Skin epidermis (tissue), 12 donors: ENCODE measurements at regions not wholly inside any gene's neighbourhood (a gene's known extent, or its start where the extent isn't known, plus 50 kb on each side); places are given as distances from the start of the nearest gene placed in this dataset.
"Not testable (repeated sequence)": the region's sequence is repeated elsewhere in the genome, so short reads cannot be mapped to it uniquely, and the experiment has no call there.

Source experiments
- H3K27ac ChIP-seq, 21 experiments: fragments of 200-600 bp; sonication (generic) in 11 of 21; one replicate each; pipeline ENCODE4 v1.5.0; 2020; ENCODE audit warnings: mild to moderate bottlenecking in 3 of 21, inconsistent platforms in 2 of 21, moderate library complexity in 2 of 21
- H3K4me3 ChIP-seq, 7 experiments: fragments of 200-600 bp; sonication (generic) in 2 of 7; one replicate each; pipeline ENCODE4 v1.5.0; 2020; ENCODE audit warnings: inconsistent platforms in 2 of 7, mild to moderate bottlenecking in 2 of 7, moderate library complexity in 1 of 7

DNA sequence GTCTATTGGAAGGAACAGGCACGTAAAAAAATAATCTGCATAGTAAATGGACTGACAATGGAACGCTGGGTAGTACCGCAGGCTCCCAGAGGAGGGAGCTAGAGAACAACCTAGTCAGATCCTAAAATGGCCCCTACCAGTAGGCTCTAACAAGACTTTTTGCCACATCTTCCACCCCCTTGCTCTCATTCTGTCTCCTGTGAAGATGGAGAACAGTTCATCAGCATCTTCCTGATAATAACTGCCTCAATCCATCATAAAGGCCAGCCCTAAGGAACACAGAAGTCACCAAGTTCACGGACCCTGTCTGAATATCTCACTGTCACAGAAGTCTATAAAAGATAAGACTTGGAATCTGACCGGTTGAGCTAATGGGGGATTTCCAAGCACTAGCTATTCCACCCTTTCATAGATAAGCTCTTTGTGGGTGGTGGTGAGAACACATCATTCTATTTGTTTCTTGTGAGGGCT, 133.4 kb downstream of the SLC1A3 start:
- H3K27ac ChIP-seq = no peak overlapping the region
- H3K4me3 ChIP-seq = no peak overlapping the region

DNA sequence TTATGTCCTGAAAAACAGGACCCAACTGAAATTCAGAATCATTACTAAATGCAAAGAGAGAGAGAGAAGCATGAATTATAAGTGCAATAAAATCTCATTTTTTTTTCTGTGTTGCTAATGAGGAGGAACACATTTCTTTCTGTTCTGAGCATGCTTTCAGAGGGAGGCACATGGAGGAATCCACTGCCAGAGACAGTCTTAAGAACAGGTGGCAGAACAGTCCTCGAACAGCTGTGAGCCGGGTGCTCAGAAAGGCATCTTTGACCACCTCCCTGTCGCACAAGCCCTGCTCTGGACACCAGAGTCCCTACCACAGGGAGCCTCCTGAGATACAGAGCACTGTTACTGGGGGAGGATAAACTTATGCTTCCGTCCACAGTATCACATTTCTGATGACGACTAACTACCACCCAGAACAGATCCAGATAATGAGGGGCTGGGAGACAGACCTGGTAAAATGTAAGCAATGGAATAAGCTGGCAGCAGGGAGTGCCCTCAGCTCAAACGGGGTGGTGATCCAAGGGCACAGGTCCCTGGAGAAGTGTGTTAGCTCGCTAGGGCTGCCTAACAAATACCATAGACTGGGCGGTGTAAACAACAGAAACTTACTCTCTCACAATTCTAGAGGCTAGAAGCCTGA, 134.0 kb downstream of the SLC1A3 start:
- Histone ChIP-seq H3K27ac (no peak overlapping the region), H3K4me3 (no peak overlapping the region)

DNA sequence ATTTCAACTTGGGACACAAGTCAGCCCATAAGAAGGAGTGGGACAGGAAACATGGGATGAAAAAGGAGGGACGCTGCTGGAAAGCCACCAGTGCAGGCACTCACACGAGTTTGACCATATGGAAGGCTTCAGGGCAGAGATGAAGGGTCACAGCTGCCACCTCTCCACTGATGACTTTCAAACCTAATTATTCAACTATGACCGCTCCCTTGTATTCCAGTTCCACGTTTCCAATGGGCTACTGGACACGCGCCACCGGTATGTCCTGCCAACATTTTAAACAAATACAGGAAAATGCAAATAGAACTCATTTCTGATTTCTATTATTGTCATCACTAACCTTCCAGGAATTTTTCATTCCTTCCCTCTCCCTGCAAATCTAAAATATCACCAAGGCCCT, 134.7 kb downstream of the SLC1A3 start:
- Histone ChIP-seq H3K27ac (no peak overlapping the region), H3K4me3 (no peak overlapping the region)

DNA sequence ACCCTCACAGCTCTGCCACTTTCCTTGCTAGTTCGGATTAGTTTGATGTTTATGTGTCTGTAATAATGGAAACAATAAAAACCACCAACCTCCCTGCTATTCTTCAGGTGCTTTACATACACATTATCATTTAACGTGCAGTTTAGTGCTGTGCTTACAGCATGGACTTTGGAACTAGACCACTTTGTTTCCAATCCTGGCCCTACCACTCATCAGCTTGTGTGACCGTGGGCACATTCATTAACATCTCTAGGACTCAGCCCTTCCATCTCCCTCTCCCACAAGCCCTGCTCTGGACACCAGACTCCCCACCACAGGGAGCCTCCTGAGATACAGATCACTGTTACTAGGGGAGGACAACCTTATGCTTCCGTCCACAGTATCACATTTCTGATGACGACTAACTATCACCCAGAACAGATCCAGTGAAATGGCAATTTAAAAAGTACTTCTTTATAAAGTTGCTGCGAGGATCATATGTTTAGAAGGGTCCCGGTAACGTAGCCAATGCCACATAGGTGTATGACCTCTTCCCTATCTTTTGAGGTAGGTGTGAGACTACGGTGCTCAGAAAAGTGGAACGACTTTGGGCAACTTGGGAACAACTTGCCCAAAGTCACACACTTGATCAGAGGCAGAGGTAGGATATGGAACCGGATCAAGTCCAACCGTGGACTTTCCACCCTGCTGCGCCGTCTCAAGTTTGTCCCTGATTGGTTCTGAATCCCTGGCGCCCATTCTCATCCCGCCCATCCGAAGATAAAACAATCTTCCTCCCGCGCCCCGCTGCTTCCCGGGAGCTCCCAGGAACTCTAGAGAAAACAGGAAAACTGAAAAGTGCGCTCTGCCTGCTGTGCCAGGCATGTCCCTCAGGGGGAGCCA, 132.4 kb upstream of the NIPBL start:
- peak overlapping the region; percentile 36 to 65 (median 51) for H3K4me3 ChIP-seq
- peak overlapping the region in 20 of 21 experiments; percentile 24 to 91 (median 79) for H3K27ac ChIP-seq

DNA sequence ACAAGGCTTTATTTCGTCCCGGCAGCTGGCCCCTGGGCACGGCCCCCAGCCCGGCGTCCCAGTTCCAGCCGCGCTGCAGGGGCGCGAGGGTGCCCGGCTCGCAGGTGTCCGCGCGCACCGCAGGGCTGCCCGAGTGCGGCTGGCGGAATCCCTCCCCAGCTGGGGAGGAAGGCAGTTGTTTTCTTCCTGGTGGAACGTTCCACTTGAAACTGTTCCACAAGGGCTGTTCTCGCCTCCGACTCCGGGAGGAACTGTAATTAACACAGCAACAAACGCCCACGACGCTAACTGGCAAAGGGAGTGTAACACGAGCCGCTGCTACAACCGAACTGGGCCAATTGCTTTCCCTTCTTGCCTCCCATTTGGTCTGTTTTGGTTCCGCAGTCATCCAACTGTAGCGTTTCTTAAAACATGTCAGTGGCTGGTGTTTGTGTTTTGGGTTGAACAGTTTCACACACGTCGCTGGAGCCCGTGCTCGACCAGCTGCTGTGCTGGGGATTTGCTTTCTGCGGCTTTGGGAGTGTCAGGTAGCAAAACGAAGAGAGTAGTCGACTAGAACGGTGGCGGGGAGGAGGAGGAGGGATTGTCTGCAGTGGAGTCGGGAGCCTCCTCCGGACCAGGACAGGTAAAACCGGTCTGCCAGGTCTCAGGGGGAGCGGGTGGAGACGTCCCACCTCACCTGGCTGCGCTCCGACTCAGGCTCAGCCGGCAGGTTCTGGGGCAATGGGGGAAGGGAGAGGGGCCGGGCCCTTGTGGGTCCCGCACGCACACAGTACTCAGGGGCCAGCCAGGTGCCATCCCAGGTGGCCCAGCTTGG, 131.6 kb upstream of the NIPBL start:
- H3K4me3 ChIP-seq = peak overlapping the region; percentile 36 to 65 (median 51)
- peak overlapping the region in 20 of 21 experiments; percentile 24 to 91 (median 79) for H3K27ac ChIP-seq

DNA sequence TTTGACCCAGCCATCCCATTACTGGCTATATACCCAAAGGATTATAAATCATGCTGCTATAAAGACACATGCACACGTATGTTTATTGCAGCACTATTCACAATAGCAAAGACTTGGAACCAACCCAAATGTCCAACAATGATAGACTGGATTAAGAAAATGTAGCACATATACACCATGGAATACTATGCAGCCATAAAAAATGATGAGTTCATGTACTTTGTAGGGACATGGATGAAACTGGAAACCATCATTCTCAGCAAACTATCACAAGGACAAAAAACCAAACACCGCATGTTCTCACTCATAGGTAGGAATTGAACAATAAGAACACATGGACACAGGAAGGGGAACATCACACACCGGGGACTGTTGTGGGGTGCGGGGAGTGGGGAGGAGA, 128.8 kb upstream of the NIPBL start:
- not testable (repeated sequence) for H3K4me3 ChIP-seq, H3K27ac ChIP-seq

DNA sequence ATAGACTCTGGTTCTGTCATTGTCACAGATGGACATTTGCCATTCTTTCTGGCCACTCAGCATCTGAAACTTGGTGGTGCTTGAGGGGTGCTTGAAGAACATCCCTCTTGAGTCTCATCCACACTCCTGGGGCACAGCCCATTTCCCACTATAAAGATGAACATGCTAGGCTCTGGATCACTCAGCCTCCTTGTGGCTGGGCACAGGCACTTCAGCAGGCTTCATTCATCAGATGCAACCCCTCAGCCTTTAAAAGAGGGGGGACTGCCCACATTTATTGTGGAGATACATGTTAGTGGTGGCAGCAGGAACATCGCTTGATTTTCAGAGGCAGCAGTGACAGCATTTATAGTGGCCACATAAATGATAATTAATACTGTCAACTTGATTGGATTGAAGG, 124.7 kb upstream of the NIPBL start:
- Histone ChIP-seq H3K27ac (no peak overlapping the region), H3K4me3 (no peak overlapping the region)

DNA sequence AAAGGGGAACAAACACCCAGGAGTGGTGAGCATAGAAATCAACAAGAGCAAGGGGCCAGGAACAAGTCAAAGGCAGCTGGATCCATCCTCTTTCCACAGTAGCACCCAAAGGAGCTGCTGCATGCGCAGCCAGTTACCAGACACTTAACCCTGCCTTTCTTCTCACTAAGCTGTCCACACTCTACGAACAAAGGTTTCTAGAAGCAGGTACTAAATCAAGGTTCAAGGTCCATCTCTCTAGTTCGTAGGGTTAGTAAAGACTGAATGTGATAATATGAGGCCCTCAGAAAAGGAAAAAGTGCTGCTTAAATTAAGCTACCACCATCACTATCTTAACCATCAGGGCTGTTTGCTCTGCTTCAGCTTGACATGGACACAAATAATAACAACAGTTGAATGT, 121.2 kb upstream of the NIPBL start:
- no peak overlapping the region for H3K27ac ChIP-seq
- H3K4me3 ChIP-seq = no peak overlapping the region

DNA sequence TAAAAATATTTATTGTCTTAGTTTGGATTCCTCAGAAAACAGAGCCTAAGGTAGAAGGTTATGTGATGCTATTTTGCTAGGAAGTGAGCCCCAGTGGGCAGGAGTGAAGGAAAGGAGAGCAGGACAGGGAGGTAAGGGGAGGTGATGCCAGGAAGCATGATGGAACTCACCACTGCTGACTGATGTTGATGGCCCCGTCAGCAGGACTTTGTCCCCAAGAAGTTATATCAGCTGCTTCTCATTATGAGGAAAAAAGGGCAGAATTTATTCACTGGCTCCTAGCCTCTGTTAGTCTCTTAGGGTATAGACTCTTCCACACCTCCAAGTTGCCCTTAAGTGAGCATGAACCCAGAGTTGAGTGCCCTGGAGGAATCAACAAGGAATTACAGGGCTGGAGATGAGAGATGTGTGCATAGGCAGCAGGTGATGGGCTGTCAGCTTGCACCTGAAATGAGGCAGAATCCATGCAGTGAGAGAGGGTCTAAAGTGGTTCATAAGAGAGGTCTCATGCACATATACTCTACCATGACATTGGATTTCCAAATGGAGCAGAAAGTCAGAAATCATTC, 120.6 kb upstream of the NIPBL start:
- no peak overlapping the region for H3K4me3 ChIP-seq
- H3K27ac ChIP-seq = no peak overlapping the region

DNA sequence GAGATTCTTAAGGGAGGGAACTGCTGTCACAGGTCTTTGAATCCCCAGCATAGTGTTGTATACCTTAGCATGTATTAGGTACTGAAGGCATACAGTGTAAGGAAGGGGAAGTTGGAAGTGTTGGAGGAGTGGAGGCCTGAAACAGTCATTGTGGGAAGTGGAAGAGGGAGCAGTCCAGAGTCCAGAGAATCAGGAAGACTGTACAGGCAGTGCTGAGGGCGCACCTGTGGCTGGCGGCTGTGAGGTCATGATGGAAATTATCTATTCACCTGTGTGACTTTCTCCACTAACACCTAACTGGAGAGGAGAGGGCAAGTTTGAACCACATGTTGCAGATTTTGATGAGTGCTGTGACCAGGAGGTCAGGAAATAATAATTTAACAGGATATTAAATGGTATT, 119.7 kb upstream of the NIPBL start:
- Histone ChIP-seq H3K27ac (no peak overlapping the region), H3K4me3 (no peak overlapping the region)

DNA sequence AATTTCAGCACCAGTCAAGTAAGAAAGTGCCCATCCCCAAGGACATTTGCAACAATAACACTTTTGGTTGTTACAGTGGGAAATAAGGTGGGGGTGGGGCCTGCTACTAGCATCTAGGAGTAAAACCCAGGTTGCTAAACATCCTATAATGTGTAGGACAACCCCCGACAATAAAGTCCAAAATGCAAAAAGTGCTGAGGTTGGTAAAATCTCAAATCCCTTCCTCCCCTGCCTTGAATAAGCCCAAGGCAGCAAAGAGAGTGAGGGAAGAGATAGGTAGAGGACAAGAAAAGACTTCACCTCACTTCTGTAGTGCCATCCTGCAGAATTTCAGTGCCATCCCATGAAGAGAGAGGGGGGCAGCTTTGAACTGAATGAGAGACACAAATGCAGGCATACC, 117.5 kb upstream of the NIPBL start:
- Histone ChIP-seq H3K4me3 (no peak overlapping the region), H3K27ac (no peak overlapping the region)

DNA sequence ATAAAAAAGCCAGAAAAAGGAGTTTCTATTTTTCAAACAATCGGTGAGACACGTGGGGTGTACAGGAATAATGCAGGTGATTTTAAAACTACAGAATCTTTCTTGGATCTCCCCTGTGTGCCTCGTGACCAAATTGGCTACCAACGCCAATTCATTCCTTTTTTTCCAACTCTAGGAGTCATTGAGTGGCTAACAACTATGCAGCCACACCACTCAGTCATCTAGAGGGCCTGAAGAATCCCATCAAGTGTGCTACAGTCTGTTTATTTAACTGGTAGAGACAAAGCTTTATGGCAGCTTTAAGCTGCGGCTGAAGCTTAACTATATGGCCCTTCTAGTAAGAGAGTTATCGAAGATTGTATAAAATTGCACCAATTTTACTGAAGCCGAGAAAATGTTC, 113.1 kb upstream of the NIPBL start:
- no peak overlapping the region for H3K4me3 ChIP-seq
- H3K27ac ChIP-seq = no peak overlapping the region

DNA sequence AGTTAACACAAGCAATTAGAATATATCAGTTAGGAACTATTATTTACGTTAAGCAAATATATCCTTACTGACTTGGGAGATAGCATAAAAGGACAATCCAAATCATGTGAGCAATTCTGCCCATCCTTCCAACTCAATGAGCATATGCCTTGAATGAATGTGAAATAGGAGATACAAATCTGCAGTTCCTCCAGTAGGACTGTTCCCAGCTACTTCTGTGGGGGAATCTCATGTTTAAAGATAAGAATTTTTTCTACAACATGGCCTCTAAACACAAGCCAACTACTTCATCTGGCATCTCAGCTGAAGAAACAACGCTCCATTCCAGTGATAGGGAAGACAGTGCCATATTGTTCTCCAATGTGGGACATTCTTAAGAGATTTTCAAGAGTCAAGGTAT, 110.7 kb upstream of the NIPBL start:
- no peak overlapping the region for H3K4me3 ChIP-seq
- no peak overlapping the region for H3K27ac ChIP-seq

DNA sequence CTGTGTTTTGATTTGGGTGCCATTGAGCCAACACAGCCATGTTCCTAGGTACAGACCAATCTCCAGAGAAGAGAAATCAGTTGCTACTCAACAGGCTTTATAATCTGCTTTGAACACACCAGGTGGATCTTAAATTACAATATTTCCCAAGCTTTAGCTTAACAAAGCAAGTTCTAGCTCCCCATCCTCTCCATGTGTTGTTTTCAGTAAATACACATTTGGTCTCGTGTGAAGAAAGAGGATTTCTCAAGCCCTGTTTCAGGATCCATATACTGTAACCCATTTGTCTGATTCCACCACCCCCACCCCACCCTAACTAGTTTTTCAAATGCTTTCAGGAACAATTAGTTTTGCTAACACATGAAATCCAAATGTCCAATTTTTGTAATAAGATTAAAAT, 109.6 kb upstream of the NIPBL start:
- no peak overlapping the region for H3K4me3 ChIP-seq

DNA sequence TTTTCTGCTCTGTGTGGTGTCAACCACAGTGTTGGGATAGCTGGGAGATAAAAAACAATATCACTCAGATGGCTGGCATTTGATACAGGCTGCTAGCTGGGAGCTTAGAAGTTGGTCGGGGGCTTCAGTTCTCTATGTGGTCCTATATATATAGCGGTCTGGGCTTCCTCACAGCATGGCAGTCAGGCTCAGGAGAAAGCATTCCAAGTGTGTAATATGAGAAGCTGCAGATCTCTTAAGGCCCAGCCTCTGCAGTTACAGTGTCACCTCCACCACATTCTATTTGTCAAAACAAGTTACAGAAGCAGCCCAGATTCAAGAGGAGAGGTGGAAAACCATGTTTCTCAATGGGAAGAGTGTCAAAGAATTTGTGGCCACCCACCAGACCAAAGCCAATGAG, 108.1 kb upstream of the NIPBL start:
- no peak overlapping the region for H3K4me3 ChIP-seq
- no peak overlapping the region for H3K27ac ChIP-seq

More for the DNA sequence above, 109.6 kb upstream of the NIPBL start:
- H3K27ac ChIP-seq = no peak overlapping the region

DNA sequence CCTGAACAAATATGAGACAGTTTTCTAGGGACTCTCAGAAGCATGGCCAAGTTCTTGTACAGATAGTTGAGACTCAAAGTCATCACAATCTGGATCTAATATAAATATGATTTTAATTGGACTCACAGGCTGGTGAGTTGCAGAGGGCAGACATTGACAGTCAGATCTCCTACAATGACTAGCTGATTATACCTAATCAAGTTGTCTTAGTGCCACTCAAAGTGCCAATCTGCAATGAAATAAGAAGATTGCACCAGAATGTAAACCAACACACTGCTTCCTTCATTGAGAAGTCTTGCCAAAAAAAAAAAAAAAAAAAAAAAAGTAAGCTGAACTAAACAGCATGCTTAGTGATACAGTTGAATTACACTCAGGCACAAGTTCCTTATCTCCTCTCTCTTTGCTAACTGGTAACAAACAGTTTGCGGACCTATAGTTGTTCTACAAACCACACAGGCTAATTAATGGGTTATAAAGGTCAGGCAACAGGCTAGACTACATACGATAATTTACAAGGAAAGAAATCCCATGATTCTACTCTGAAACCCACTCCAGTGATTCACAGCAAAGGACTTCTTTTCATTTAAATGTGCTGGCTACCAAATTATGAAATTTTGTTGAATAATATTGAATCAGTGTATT, 107.3 kb upstream of the NIPBL start:
- H3K27ac ChIP-seq = no peak overlapping the region
- H3K4me3 ChIP-seq = no peak overlapping the region

DNA sequence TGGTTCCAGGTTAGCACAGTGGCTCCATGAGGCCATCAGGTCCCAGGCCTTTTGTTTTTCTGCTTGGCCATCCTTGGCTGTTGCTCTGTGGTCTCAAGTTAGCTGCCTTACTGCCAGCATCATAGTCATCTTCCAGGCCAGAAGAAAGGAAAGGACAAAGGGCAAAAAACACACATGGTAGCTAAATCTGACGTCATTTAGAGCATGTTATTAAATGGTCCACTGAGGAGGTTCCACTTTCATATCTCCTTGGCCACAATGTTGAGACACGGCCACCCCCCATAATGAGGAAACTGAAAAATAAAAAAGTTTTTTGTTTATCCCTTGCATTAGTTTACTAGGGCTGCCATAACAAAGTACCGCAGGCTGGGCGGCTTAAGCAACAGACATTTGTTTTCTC, 106.4 kb upstream of the NIPBL start:
- Histone ChIP-seq H3K4me3 (no peak overlapping the region), H3K27ac (no peak overlapping the region)

DNA sequence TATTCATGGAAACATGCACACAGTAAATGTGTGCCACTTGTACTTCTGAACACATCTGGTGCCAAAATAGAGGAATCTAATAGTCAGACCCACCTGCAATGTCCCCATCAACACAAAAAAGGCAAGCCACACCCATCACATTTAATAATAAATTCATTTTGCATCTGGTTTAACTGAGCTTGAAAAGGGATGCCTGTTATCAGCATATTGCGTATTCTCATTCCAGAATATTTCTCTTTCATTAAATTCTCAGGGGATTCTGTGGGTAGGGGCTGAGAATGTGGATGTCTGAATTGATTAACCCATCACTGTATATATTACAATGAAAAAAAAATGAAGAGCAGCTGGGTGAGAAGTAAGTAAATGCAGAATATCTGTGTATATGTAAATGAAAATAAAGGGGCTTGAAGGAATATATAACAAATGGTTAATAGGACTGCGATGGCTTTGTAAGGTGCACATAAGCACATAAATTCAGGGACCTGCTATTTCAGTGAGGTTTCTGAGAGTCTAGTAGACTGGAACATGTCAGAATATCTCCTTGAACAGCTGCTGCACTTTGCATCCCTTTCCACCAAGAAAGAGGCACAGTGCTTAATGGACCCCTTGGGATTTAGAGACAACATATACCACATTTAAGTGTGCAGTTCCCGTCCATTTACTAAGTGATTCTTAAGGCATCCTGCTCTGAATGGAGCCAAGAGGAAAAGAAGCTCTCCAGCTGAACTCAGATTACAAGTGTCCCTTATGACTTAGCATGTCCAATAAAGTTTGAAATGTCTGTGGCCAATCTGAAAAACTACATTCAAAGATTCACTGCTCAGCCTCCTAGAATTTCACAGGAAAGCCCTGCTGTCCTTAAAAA, 104.1 kb upstream of the NIPBL start:
- no peak overlapping the region for H3K27ac ChIP-seq
- H3K4me3 ChIP-seq = no peak overlapping the region
